Liver (tissue), 8 donors: ENCODE measurements at regions not wholly inside any gene's neighbourhood (a gene's known extent, or its start where the extent isn't known, plus 50 kb on each side); places are given as distances from the start of the nearest gene placed in this dataset.

Source experiments
- DNase-seq: peaks from one replicate; pipeline ENCODE4 v3.0.0-alpha.2; 2017; ENCODE audit warnings: low spot score
- H3K27ac ChIP-seq, 2 donors: one replicate each; pipeline ENCODE4 v1.7.0; 2013; ENCODE audit warnings: inconsistent platforms in 2 of 2, low read length in 2 of 2, control low read depth in 1 of 2, low read depth in 1 of 2, mild to moderate bottlenecking in 1 of 2
- H3K27me3 ChIP-seq, 4 donors: one replicate each; pipeline versions ENCODE4 v1.6.1 to v1.7.0; 2013; ENCODE audit warnings: low read length in 3 of 4, inconsistent platforms in 1 of 4, mild to moderate bottlenecking in 1 of 4, moderate library complexity in 1 of 4; ENCODE audit not compliant: control insufficient read depth in 4 of 4, insufficient read depth in 4 of 4
- H3K36me3 ChIP-seq, 4 donors: one replicate each; pipeline versions ENCODE4 v1.6.1 to v1.7.0; 2013; ENCODE audit warnings: low read length in 3 of 4, mild to moderate bottlenecking in 3 of 4, low read depth in 1 of 4, moderate library complexity in 1 of 4; ENCODE audit not compliant: control insufficient read depth in 4 of 4, insufficient read depth in 3 of 4
- H3K4me1 ChIP-seq, 4 donors: one replicate each; pipeline versions ENCODE4 v1.6.1 to v1.7.0; 2013; ENCODE audit warnings: low read length in 3 of 4, mild to moderate bottlenecking in 3 of 4, moderate library complexity in 1 of 4; ENCODE audit not compliant: control insufficient read depth in 4 of 4, insufficient read depth in 4 of 4
- H3K4me3 ChIP-seq, 3 donors: one replicate each; pipeline versions ENCODE4 v1.6.1 to v1.7.0; 2013; ENCODE audit warnings: low read length in 3 of 3, control low read depth in 1 of 3, low read depth in 1 of 3, mild to moderate bottlenecking in 1 of 3
- H3K9ac ChIP-seq, 2 donors: one replicate each; pipeline ENCODE4 v1.7.0; 2013; ENCODE audit warnings: low read length in 2 of 2, mild to moderate bottlenecking in 2 of 2, moderate library complexity in 2 of 2, control low read depth in 1 of 2, low read depth in 1 of 2
- H3K9me3 ChIP-seq, 4 donors: one replicate each; pipeline versions ENCODE4 v1.6.1 to v1.7.0; 2013; ENCODE audit warnings: low read length in 3 of 4; ENCODE audit not compliant: control insufficient read depth in 4 of 4
- EGR1 ChIP-seq, 2 donors: IDR thresholded peaks; 2 replicates each; pipeline ENCODE4 v1.6.1; 2016 to 2018; ENCODE audit warnings: antibody characterized with exemption in 2 of 2, low read depth in 2 of 2
- FOXA1 ChIP-seq: IDR thresholded peaks from 2 replicates; pipeline ENCODE4 v1.6.1; 2016; ENCODE audit warnings: antibody characterized with exemption
- FOXA2 ChIP-seq: IDR thresholded peaks from 2 replicates; pipeline ENCODE4 v1.6.1; 2016; ENCODE audit warnings: antibody characterized with exemption
- GABPA ChIP-seq, 2 donors: IDR thresholded peaks in 1 of 2; conservative IDR thresholded peaks in 1 of 2; 2 replicates each; pipeline ENCODE4 v1.6.1; 2016; ENCODE audit warnings: antibody characterized with exemption in 2 of 2, mild to moderate bottlenecking in 1 of 2, moderate library complexity in 1 of 2
- HNF4A ChIP-seq, 2 donors: conservative IDR thresholded peaks; 2 replicates each; pipeline ENCODE4 v1.6.1; 2016; ENCODE audit warnings: antibody characterized with exemption in 2 of 2, mild to moderate bottlenecking in 2 of 2
- HNF4G ChIP-seq: IDR thresholded peaks from 2 replicates; pipeline ENCODE4 v1.6.1; 2016; ENCODE audit warnings: antibody characterized with exemption
- JUND ChIP-seq, 2 donors: IDR thresholded peaks; 2 replicates each; pipeline ENCODE4 v1.6.1; 2016; ENCODE audit warnings: antibody characterized with exemption in 2 of 2
- NR2F2 ChIP-seq: IDR thresholded peaks from 2 replicates; pipeline ENCODE4 v1.6.1; 2016; ENCODE audit warnings: antibody characterized with exemption
- RAD21 ChIP-seq, 2 donors: IDR thresholded peaks; 2 replicates each; pipeline ENCODE4 v1.6.1; 2016; ENCODE audit warnings: antibody characterized with exemption in 2 of 2, mild to moderate bottlenecking in 2 of 2
- RXRA ChIP-seq, 2 donors: IDR thresholded peaks; 2 replicates each; pipeline ENCODE4 v1.6.1; 2017 to 2018; ENCODE audit warnings: antibody characterized with exemption in 2 of 2, mild to moderate bottlenecking in 1 of 2
- SP1 ChIP-seq: IDR thresholded peaks from 2 replicates; pipeline ENCODE4 v1.6.1; 2018; ENCODE audit warnings: antibody characterized with exemption, mild to moderate bottlenecking
- TAF1 ChIP-seq: conservative IDR thresholded peaks from 2 replicates; pipeline ENCODE4 v1.6.1; 2016; ENCODE audit warnings: antibody characterized with exemption, mild to moderate bottlenecking
- YY1 ChIP-seq: IDR thresholded peaks from 2 replicates; pipeline ENCODE4 v1.6.1; 2016; ENCODE audit warnings: antibody characterized with exemption, mild to moderate bottlenecking
- WGBS: extraction: QIAGEN DNeasy Blood & Tissue Kit; methylation state at CpG from one replicate; pipeline ENCODE4 v1.1.7; 2013; 5-methylcytosine and 5-hydroxymethylcytosine counted together
- TF ChIP-seq, protein P1 (sequence below): fragments of 150-350 bp; IDR thresholded peaks from 2 replicates; pipeline ENCODE4 v1.5.1; 2017; ENCODE audit warnings: improper control_type of control experiment, low read depth, low read length; ENCODE audit not compliant: missing input control
- TF ChIP-seq, protein P2 (sequence below): IDR thresholded peaks from 2 replicates; pipeline ENCODE4 v1.6.1; 2016; ENCODE audit warnings: antibody characterized with exemption, mild to moderate bottlenecking
- TF ChIP-seq, protein P3 (sequence below): IDR thresholded peaks from 2 replicates; pipeline ENCODE4 v1.6.1; 2016; ENCODE audit warnings: antibody characterized with exemption
- donor health status: healthy.
- donor health status: healthy.
- donor health status: healthy.
- donor health status: healthy.
- donor health status: healthy.

DNA sequence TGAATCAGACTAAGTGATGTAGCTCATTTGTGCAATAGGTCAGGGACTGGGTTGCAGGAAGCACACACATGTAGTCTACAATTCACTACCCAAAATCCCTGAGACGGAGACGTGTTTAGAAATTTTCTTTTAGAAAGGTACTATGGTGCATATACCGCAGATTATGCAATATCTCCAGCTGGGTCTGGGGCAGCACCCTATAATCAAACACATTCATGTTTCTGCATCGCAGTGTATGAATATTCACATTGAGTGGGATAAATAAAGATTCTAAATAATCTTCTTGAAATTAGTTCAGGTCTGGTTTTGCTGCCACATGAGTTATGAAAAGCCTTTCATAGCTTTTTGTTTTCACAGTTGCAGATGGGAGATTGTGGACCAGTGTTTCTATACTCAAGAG is 395.7 kb upstream of the FANCL start:
- Histone ChIP-seq H3K36me3 (no peaks in the 10 kb centered on the region), H3K27ac (no peak overlapping the region), H3K4me3 (no peak overlapping the region), H3K4me1 (no peaks in the 10 kb centered on the region), H3K9me3 (no peaks in the 10 kb centered on the region), H3K27me3 (no peaks in the 10 kb centered on the region), H3K9ac (no peak overlapping the region)
- TF ChIP-seq FOXA2 (no peak), HNF4A (conservative IDR thresholded peaks at IDR 0.05) (no peak), YY1 (no peak), TAF1 (no peak), SP1 (no peak), RAD21 (IDR thresholded peaks at IDR 0.05) (no peak)
- TF ChIP-seq, protein P1, sequence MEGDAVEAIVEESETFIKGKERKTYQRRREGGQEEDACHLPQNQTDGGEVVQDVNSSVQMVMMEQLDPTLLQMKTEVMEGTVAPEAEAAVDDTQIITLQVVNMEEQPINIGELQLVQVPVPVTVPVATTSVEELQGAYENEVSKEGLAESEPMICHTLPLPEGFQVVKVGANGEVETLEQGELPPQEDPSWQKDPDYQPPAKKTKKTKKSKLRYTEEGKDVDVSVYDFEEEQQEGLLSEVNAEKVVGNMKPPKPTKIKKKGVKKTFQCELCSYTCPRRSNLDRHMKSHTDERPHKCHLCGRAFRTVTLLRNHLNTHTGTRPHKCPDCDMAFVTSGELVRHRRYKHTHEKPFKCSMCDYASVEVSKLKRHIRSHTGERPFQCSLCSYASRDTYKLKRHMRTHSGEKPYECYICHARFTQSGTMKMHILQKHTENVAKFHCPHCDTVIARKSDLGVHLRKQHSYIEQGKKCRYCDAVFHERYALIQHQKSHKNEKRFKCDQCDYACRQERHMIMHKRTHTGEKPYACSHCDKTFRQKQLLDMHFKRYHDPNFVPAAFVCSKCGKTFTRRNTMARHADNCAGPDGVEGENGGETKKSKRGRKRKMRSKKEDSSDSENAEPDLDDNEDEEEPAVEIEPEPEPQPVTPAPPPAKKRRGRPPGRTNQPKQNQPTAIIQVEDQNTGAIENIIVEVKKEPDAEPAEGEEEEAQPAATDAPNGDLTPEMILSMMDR = no peak
- TF ChIP-seq, protein P2, sequence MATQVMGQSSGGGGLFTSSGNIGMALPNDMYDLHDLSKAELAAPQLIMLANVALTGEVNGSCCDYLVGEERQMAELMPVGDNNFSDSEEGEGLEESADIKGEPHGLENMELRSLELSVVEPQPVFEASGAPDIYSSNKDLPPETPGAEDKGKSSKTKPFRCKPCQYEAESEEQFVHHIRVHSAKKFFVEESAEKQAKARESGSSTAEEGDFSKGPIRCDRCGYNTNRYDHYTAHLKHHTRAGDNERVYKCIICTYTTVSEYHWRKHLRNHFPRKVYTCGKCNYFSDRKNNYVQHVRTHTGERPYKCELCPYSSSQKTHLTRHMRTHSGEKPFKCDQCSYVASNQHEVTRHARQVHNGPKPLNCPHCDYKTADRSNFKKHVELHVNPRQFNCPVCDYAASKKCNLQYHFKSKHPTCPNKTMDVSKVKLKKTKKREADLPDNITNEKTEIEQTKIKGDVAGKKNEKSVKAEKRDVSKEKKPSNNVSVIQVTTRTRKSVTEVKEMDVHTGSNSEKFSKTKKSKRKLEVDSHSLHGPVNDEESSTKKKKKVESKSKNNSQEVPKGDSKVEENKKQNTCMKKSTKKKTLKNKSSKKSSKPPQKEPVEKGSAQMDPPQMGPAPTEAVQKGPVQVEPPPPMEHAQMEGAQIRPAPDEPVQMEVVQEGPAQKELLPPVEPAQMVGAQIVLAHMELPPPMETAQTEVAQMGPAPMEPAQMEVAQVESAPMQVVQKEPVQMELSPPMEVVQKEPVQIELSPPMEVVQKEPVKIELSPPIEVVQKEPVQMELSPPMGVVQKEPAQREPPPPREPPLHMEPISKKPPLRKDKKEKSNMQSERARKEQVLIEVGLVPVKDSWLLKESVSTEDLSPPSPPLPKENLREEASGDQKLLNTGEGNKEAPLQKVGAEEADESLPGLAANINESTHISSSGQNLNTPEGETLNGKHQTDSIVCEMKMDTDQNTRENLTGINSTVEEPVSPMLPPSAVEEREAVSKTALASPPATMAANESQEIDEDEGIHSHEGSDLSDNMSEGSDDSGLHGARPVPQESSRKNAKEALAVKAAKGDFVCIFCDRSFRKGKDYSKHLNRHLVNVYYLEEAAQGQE = no peak
- DNase-seq = no peak
- WGBS = 96% methylated on average over 4 of the region's 4 CpGs

DNA sequence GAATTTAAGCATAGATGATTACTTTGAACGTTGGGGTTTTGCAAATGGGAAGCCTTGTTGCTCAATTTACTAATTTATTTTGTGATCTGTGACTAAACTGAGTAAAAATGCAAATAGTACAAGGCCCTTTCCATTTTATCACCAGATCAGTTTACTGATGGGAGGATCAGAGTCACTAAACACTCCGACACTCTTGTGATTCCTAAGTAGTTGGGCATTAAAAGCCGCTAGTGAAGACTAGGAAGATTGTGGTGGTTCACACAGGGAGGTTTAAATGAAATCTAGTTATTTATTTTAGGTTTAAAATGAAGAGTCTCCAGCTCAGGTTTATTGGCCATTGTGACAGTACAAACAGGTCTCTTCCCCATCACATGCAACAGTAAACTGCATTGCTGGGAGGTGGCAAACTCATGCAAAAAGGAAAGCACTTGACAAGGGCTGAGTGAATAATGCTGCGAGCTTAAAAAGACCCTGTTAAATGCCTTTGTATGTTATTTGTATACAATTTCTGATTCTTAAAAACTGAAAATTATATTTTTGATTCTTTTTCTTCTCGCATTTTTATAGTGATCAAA is 394.8 kb upstream of the FANCL start:
- no peaks in the 10 kb centered on the region for H3K36me3 ChIP-seq
- H3K4me3 ChIP-seq = no peak overlapping the region
- no peak for TF ChIP-seq RAD21 (IDR thresholded peaks at IDR 0.05)
- H3K9me3 ChIP-seq = no peaks in the 10 kb centered on the region
- no peaks in the 10 kb centered on the region for H3K4me1 ChIP-seq
- DNase-seq = no peak
- no peak overlapping the region for H3K27ac ChIP-seq
- WGBS = 84% methylated on average over 5 of the region's 5 CpGs
- no peaks in the 10 kb centered on the region for H3K27me3 ChIP-seq
- no peak overlapping the region for H3K9ac ChIP-seq

DNA sequence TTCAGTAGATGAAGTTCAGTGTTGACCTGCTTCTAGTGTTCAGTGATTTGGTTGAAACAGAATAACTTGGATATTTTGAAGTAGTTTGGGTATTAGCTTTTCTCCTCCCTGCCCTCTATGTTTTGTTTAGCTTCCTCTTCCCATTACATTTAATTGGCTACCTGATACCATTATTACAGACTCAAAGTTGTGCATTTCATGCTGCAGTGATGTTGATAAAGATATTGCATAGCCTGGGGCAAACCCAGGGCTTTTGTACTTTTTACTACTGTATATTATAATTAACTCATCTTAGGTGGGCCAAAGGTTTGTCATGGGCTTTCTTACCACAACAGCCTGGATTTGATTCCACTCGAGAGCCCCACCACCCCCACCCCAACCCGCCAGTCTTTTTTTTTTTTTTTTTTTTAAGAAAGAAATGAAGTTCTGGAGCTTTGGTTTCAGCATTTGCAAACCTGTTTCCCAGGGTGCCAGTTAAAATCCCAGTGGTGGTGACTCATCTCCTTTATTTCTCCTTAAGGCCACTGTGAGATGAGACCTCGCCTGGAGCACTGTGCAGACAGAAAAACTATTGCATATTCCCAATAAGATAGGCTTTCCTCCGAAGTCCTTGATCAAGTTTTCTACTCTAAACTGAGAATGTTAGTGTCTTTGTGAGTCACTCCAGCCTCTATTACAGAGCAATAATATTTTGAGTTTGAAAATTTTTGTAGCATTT is 393.7 kb upstream of the FANCL start:
- Histone ChIP-seq H3K9me3 (no peaks in the 10 kb centered on the region), H3K36me3 (no peaks in the 10 kb centered on the region), H3K27ac (no peak overlapping the region), H3K9ac (no peak overlapping the region), H3K4me1 (peaks cover 0 to 4% (median 0%) of the 10 kb centered on the region in 4 donors), H3K27me3 (no peaks in the 10 kb centered on the region), H3K4me3 (no peak overlapping the region)
- TF ChIP-seq GABPA (IDR thresholded peaks at IDR 0.05 in 1 of 2, conservative IDR thresholded peaks at IDR 0.05 in 1 of 2) (no peak), HNF4G (no peak), JUND (IDR thresholded peaks at IDR 0.05) (no peak), NR2F2 (no peak), EGR1 (IDR thresholded peaks at IDR 0.05; ENCODE audit: low read depth in 2 of 2) (no peak), FOXA1 (no peak), SP1 (no peak), RXRA (IDR thresholded peaks at IDR 0.05) (no peak), HNF4A (conservative IDR thresholded peaks at IDR 0.05) (no peak), RAD21 (IDR thresholded peaks at IDR 0.05) (no peak), FOXA2 (no peak)
- TF ChIP-seq, protein P3, sequence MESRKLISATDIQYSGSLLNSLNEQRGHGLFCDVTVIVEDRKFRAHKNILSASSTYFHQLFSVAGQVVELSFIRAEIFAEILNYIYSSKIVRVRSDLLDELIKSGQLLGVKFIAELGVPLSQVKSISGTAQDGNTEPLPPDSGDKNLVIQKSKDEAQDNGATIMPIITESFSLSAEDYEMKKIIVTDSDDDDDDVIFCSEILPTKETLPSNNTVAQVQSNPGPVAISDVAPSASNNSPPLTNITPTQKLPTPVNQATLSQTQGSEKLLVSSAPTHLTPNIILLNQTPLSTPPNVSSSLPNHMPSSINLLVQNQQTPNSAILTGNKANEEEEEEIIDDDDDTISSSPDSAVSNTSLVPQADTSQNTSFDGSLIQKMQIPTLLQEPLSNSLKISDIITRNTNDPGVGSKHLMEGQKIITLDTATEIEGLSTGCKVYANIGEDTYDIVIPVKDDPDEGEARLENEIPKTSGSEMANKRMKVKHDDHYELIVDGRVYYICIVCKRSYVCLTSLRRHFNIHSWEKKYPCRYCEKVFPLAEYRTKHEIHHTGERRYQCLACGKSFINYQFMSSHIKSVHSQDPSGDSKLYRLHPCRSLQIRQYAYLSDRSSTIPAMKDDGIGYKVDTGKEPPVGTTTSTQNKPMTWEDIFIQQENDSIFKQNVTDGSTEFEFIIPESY = no peak
- DNase-seq = no peak
- WGBS = 80% methylated on average over 4 of the region's 4 CpGs
